K562 (cell line): ENCODE measurements at regions not wholly inside any gene's neighbourhood (a gene's known extent, or its start where the extent isn't known, plus 50 kb on each side); places are given as distances from the start of the nearest gene placed in this dataset.

Source experiments
- ATAC-seq: fragments of 200-7000 bp; cut with Tn5 transposase; 3 replicates; pipeline ENCODE4 v1.9.1; 2020; ENCODE audit warnings: moderate library complexity
- BruUV-seq: library from RNA; stranded (reverse); fragments of 400-500 nt; replicated peaks from 2 replicates; lab custom pipeline; 2021; lab: Mats Ljungman, UMichigan
- CTCF ChIA-PET: fragments of 300-600 bp; formaldehyde crosslinking; extraction: SDS; loops from one replicate; lab custom pipeline; 2021; ENCODE audit warnings: low intra/inter-chr PET ratio; lab: Yijun Ruan, JAX
- POLR2A ChIA-PET: fragments of 300-600, 350-650 bp; sonication (Branson Sonifier 250); formaldehyde crosslinking; extraction: SDS; loops from one replicate; lab custom pipeline; 2021; ENCODE audit warnings: antibody characterized with exemption, inconsistent platforms; lab: Yijun Ruan, JAX
- DNase-seq, 4 experiments: peaks; one replicate each; pipeline versions ENCODE4 v3.0.0 to v3.0.0-alpha.2; 2011 to 2018; ENCODE audit warnings: low spot score in 3 of 4, mixed read lengths in 3 of 4; ENCODE audit errors: extremely low read depth in 1 of 4
- FAIRE-seq: peaks from 2 replicates; lab custom pipeline; 2011; peaks lifted over from hg19 to GRCh38; lab: Jason Lieb, UNC
- H2AFZ ChIP-seq: 2 replicates; pipeline ENCODE4 v1.6.0; 2011; ENCODE audit warnings: low read depth, low read length, control low read depth, inconsistent platforms
- H3K27ac ChIP-seq: fragments of 200-600 bp; 3 replicates; pipeline ENCODE4 v1.8.0; 2011; ENCODE audit warnings: low read depth, mild to moderate bottlenecking, control low read depth, inconsistent platforms, low read length, moderate library complexity, mixed read lengths; ENCODE audit errors: extremely low read depth
- H3K27me3 ChIP-seq, 2 experiments: fragments of 300-600 bp in 1 of 2; 2 replicates in 1 of 2; 3 replicates in 1 of 2; pipeline versions ENCODE4 v1.6.0 to v1.8.0; 2011; ENCODE audit warnings: inconsistent platforms in 2 of 2, low read length in 2 of 2, mild to moderate bottlenecking in 1 of 2, mixed read lengths in 1 of 2, moderate library complexity in 1 of 2; ENCODE audit not compliant: control insufficient read depth in 2 of 2, insufficient read depth in 2 of 2
- H3K36me3 ChIP-seq: fragments of 300-600 bp; 3 replicates; pipeline ENCODE4 v1.8.0; 2011; ENCODE audit warnings: mild to moderate bottlenecking, low read length, inconsistent platforms; ENCODE audit not compliant: control insufficient read depth, insufficient read depth
- H3K4me1 ChIP-seq, 2 experiments: fragments of 200-600 bp in 1 of 2; replicated peaks in 1 of 2; 2 replicates in 1 of 2; 3 replicates in 1 of 2; pipeline versions ENCODE4 v1.5.1 to v1.8.0; 2011; ENCODE audit warnings: inconsistent platforms in 2 of 2, low read length in 2 of 2, mild to moderate bottlenecking in 1 of 2, mixed read lengths in 1 of 2, moderate library complexity in 1 of 2; ENCODE audit not compliant: control insufficient read depth in 2 of 2, insufficient read depth in 2 of 2
- H3K4me2 ChIP-seq: 2 replicates; pipeline ENCODE4 v1.6.1; 2011; ENCODE audit warnings: low read length, control low read depth, inconsistent platforms, mixed read lengths; ENCODE audit not compliant: insufficient read depth
- H3K4me3 ChIP-seq: fragments of 200-600 bp; sonication (generic), shearing (Covaris generic); 2 replicates; pipeline ENCODE4 v1.5.1; 2016; ENCODE audit warnings: control low read depth, inconsistent platforms
- H3K79me2 ChIP-seq: fragments of 200-600 bp; 3 replicates; pipeline ENCODE4 v1.8.0; 2011; ENCODE audit warnings: low read length, inconsistent platforms; ENCODE audit not compliant: control insufficient read depth, insufficient read depth
- H3K9ac ChIP-seq, 2 experiments: 2 replicates each; pipeline versions ENCODE4 v1.6.0 to v1.6.1; 2011; ENCODE audit warnings: low read depth in 2 of 2, low read length in 2 of 2, control low read depth in 1 of 2, inconsistent platforms in 1 of 2, mild to moderate bottlenecking in 1 of 2, mixed read lengths in 1 of 2; ENCODE audit not compliant: insufficient read depth in 1 of 2
- H3K9me1 ChIP-seq: one replicate; pipeline ENCODE4 v1.6.0; 2011; ENCODE audit warnings: inconsistent platforms, mild to moderate bottlenecking, low read length, moderate library complexity; ENCODE audit not compliant: control insufficient read depth, insufficient read depth
- H3K9me3 ChIP-seq: replicated peaks from 2 replicates; pipeline ENCODE4 v1.5.1; 2011; ENCODE audit warnings: low read depth, low read length, inconsistent platforms; ENCODE audit not compliant: control insufficient read depth, insufficient read depth
- H4K20me1 ChIP-seq: replicated peaks from 2 replicates; pipeline ENCODE4 v1.6.1; 2011; ENCODE audit warnings: low read length, inconsistent platforms, mixed read lengths; ENCODE audit not compliant: control insufficient read depth, insufficient read depth
- POLR2H ChIP-seq: IDR thresholded peaks from 2 replicates; pipeline ENCODE4 v1.6.1; 2016; ENCODE audit warnings: missing genetic modification characterization, low read depth, mild to moderate bottlenecking, control low read depth, missing compliant biosample characterization, moderate library complexity
- RB1 ChIP-seq: fragments of 450-650 bp; IDR thresholded peaks from 2 replicates; pipeline ENCODE4 v1.6.1; 2017; ENCODE audit warnings: low read depth, mild to moderate bottlenecking
- RBM15 ChIP-seq: fragments of 200-400 bp; formaldehyde crosslinking; IDR thresholded peaks from 2 replicates; pipeline ENCODE4 v1.6.1; 2018; ENCODE audit warnings: mild to moderate bottlenecking, low read length, moderate library complexity; ENCODE audit not compliant: insufficient read depth
- TAF1 ChIP-seq: IDR thresholded peaks from 2 replicates; pipeline ENCODE4 v1.6.1; 2011; ENCODE audit warnings: mild to moderate bottlenecking, low read length, moderate library complexity; ENCODE audit not compliant: insufficient read depth, control insufficient read depth, severe bottlenecking; ENCODE audit errors: extremely low read depth
- THRB ChIP-seq: fragments of 450-650 bp; formaldehyde crosslinking; conservative IDR thresholded peaks from 2 replicates; pipeline ENCODE4 v1.4.0; 2022; ENCODE audit warnings: mild to moderate bottlenecking, missing genetic modification characterization
- ZNF77 ChIP-seq: fragments of 250-450 bp; sonication (Bioruptor Pico); IDR thresholded peaks from 2 replicates; pipeline ENCODE4 v1.5.0; 2020
- WGBS: fragments of 100-300 bp; shearing (Covaris generic); methylation state at CpG from one replicate; pipeline ENCODE4 v1.1.6; 2016; ENCODE audit warnings: low coverage, mixed read lengths; ENCODE audit not compliant: insufficient coverage; ENCODE audit errors: missing lambda C conversion rate; 5-methylcytosine and 5-hydroxymethylcytosine counted together
- in situ Hi-C: fragments of 300-500 bp; cut with MboI; formaldehyde crosslinking; loops from 4 replicates; pipeline ENCODE4 v1.15.0; 2018; ENCODE audit warnings: inconsistent platforms, mixed read lengths
- intact Hi-C: fragments of 100-400 bp; cut with micrococcal nuclease; formaldehyde crosslinking; loops from 2 replicates; pipeline ENCODE4 v1.14.2; 2022

GRCh38 chr6:168862346-168862980 lies 391.2 kb downstream of the THBS2 start:
- in situ Hi-C loops = no loop called here
- no peak overlapping the region for H3K4me3 ChIP-seq
- H3K9me3 ChIP-seq = no peaks in the 10 kb centered on the region
- no peaks in the 10 kb centered on the region; the same call in 1 of the 2 replicates for H4K20me1 ChIP-seq
- no peaks in the 10 kb centered on the region for H3K4me1 ChIP-seq
- FAIRE-seq (no peak), ATAC-seq (no peak), DNase-seq (no peak)
- H2AFZ ChIP-seq = no peak overlapping the region
- no peak overlapping the region for H3K27ac ChIP-seq
- no peaks in the 10 kb centered on the region for H3K9me1 ChIP-seq
- under 1% methylated on average over 10 of the region's 10 CpGs for WGBS
- no peak overlapping the region for H3K9ac ChIP-seq
- ChIA-PET CTCF (no interaction called here), POLR2A (no interaction called here)
- H3K36me3 ChIP-seq = no peaks in the 10 kb centered on the region
- BruUV-seq = no TSS peak
- no peaks in the 10 kb centered on the region for H3K79me2 ChIP-seq
- peaks cover 22 to 40% of the 10 kb centered on the region in 2 experiments for H3K27me3 ChIP-seq
- H3K4me2 ChIP-seq = no peak overlapping the region
- TF ChIP-seq ZNF77 (CRISPR knock-in tag) (no peak), RB1 (no peak), POLR2H (tag) (no peak), TAF1 (no peak), RBM15 (no peak), THRB (CRISPR knock-in tag) (no peak)
- intact Hi-C loops = no loop called here
